ENCODE measurements at regions not wholly inside any gene's neighbourhood (a gene's known extent, or its start where the extent isn't known, plus 50 kb on each side); places are given as distances from the start of the nearest gene placed in this dataset.

- no peak overlapping the region for H2AFZ ChIP-seq (ENCODE audit: low read length)
- no peaks in the 10 kb centered on the region for H3K9me2 ChIP-seq (replicated peaks; ENCODE audit: insufficient read depth, low read length)
- H3K4me3 ChIP-seq (ENCODE audit: low read length), result no peak overlapping the region
- H3K9me3 ChIP-seq (replicated peaks; ENCODE audit: insufficient read depth, low read length), result no peaks in the 10 kb centered on the region
- H3K9ac ChIP-seq (ENCODE audit: low read length), result no peak overlapping the region
- no peaks in the 10 kb centered on the region for H3F3A ChIP-seq (ENCODE audit: insufficient read depth, low read length)
- H4K20me1 ChIP-seq (ENCODE audit: insufficient read depth, low read length), result no peaks in the 10 kb centered on the region
- no peak for DNase-seq
- H3K27ac ChIP-seq (ENCODE audit: low read length), result no peak overlapping the region
- TF ChIP-seq EZH2 (optimal IDR thresholded peaks at IDR 0.05; ENCODE audit: low read depth, low read length), result no peak
- TF ChIP-seq EZH2phosphoT487 (IDR thresholded peaks at IDR 0.05; ENCODE audit: low read length), result no peak
- no peak for TF ChIP-seq CTCF (IDR thresholded peaks at IDR 0.05; ENCODE audit: low read length)
- H3K27me3 ChIP-seq (replicated peaks; ENCODE audit: insufficient read depth, low read length), result no peaks in the 10 kb centered on the region
- H3K4me2 ChIP-seq (ENCODE audit: low read depth, low read length), result no peak overlapping the region
- H3K4me1 ChIP-seq (ENCODE audit: low read length), result no peaks in the 10 kb centered on the region
- no peaks in the 10 kb centered on the region for H3K79me2 ChIP-seq (ENCODE audit: low read length)
- H3K36me3 ChIP-seq (replicated peaks; ENCODE audit: insufficient read depth, low read length), result no peaks in the 10 kb centered on the region
Observed at GRCh38 chrX:13875572-13875971, 58.7 kb upstream of the GPM6B start.

GRCh38 chrX:13868591-13868990 is 51.7 kb upstream of the GPM6B start:
- Histone ChIP-seq H2AFZ (ENCODE audit: low read length) (no peak overlapping the region), H3K4me1 (ENCODE audit: low read length) (no peaks in the 10 kb centered on the region), H3K79me2 (ENCODE audit: low read length) (no peaks in the 10 kb centered on the region), H3K9me2 (replicated peaks; ENCODE audit: insufficient read depth, low read length) (no peaks in the 10 kb centered on the region), H3K4me3 (ENCODE audit: low read length) (no peak overlapping the region), H3F3A (ENCODE audit: insufficient read depth, low read length) (no peaks in the 10 kb centered on the region), H4K20me1 (ENCODE audit: insufficient read depth, low read length) (no peaks in the 10 kb centered on the region), H3K9me3 (replicated peaks; ENCODE audit: insufficient read depth, low read length) (no peaks in the 10 kb centered on the region), H3K4me2 (ENCODE audit: low read depth, low read length) (no peak overlapping the region), H3K27ac (ENCODE audit: low read length) (no peak overlapping the region), H3K27me3 (replicated peaks; ENCODE audit: insufficient read depth, low read length) (no peaks in the 10 kb centered on the region), H3K9ac (ENCODE audit: low read length) (no peak overlapping the region), H3K36me3 (replicated peaks; ENCODE audit: insufficient read depth, low read length) (no peaks in the 10 kb centered on the region)
- no peak for DNase-seq
- no peak for TF ChIP-seq EZH2phosphoT487 (IDR thresholded peaks at IDR 0.05; ENCODE audit: low read length)

Measured in MM.1S (cell line).